Ectodermal cell (in vitro differentiated cells): ENCODE measurements at regions not wholly inside any gene's neighbourhood (a gene's known extent, or its start where the extent isn't known, plus 50 kb on each side); places are given as distances from the start of the nearest gene placed in this dataset.

Source experiments
- H3K27ac ChIP-seq: 2 replicates; pipeline ENCODE4 v1.7.0; 2013; ENCODE audit warnings: mild to moderate bottlenecking, low read depth, low read length; ENCODE audit not compliant: insufficient read depth, poor library complexity, severe bottlenecking
- H3K27me3 ChIP-seq: 2 replicates; pipeline ENCODE4 v1.7.0; 2013; ENCODE audit warnings: mild to moderate bottlenecking, low read length; ENCODE audit not compliant: insufficient read depth, control insufficient read depth, poor library complexity, severe bottlenecking
- H3K36me3 ChIP-seq: one replicate; pipeline ENCODE4 v1.7.0; 2013; ENCODE audit warnings: low read length; ENCODE audit not compliant: control insufficient read depth, insufficient read depth
- H3K4me1 ChIP-seq: one replicate; pipeline ENCODE4 v1.7.0; 2013; ENCODE audit warnings: low read length; ENCODE audit not compliant: control insufficient read depth, insufficient read depth
- H3K4me3 ChIP-seq: 2 replicates; pipeline ENCODE4 v1.7.0; 2013; ENCODE audit warnings: low read depth, low read length, control low read depth; ENCODE audit not compliant: insufficient read depth
- H3K9me3 ChIP-seq: 2 replicates; pipeline ENCODE4 v1.7.0; 2013; ENCODE audit warnings: mild to moderate bottlenecking, low read length, moderate library complexity; ENCODE audit not compliant: control insufficient read depth
- WGBS, 2 experiments: methylation state at CpG; one replicate each; pipeline ENCODE4 v1.1.7; 2013; ENCODE audit warnings: missing lambda C conversion rate in 2 of 2; 5-methylcytosine and 5-hydroxymethylcytosine counted together

- Histone ChIP-seq H3K4me3 (no peak overlapping the region), H3K27ac (no peak overlapping the region), H3K9me3 (no peaks in the 10 kb centered on the region), H3K4me1 (no peaks in the 10 kb centered on the region), H3K27me3 (no peaks in the 10 kb centered on the region), H3K36me3 (no peaks in the 10 kb centered on the region)
Observed at GRCh38 chr10:121065330-121065729, 214.2 kb downstream of the WDR11 start.

GRCh38 chr10:121069061-121069850 lies 218.1 kb downstream of the WDR11 start:
- Histone ChIP-seq H3K9me3 (no peaks in the 10 kb centered on the region), H3K36me3 (no peaks in the 10 kb centered on the region), H3K4me1 (peaks cover 9% of the 10 kb centered on the region), H3K4me3 (no peak overlapping the region), H3K27ac (no peak overlapping the region), H3K27me3 (no peaks in the 10 kb centered on the region)
- WGBS, 2 experiments = 94% methylated on average over 9 of the region's 9 CpGs

GRCh38 chr10:121070275-121071070 lies 219.3 kb downstream of the WDR11 start:
- Histone ChIP-seq H3K36me3 (no peaks in the 10 kb centered on the region), H3K9me3 (no peaks in the 10 kb centered on the region), H3K27ac (no peak overlapping the region), H3K27me3 (no peaks in the 10 kb centered on the region), H3K4me3 (no peak overlapping the region), H3K4me1 (peaks cover 9% of the 10 kb centered on the region)
- 89 to 97% methylated on average over 6 of the region's 6 CpGs for WGBS, 2 experiments

- peaks cover 9% of the 10 kb centered on the region for H3K4me1 ChIP-seq
- H3K9me3 ChIP-seq = no peaks in the 10 kb centered on the region
- no peaks in the 10 kb centered on the region for H3K27me3 ChIP-seq
- no peaks in the 10 kb centered on the region for H3K36me3 ChIP-seq
- WGBS, 2 experiments = 92 to 95% methylated on average over 2 of the region's 2 CpGs
- H3K4me3 ChIP-seq = no peak overlapping the region
- H3K27ac ChIP-seq = no peak overlapping the region
Observed at GRCh38 chr10:121071901-121072300, 220.7 kb downstream of the WDR11 start.

GRCh38 chr10:121073728-121074127 lies 222.6 kb downstream of the WDR11 start:
- H3K4me3 ChIP-seq = no peak overlapping the region
- H3K4me1 ChIP-seq = peaks cover 18% of the 10 kb centered on the region
- no peaks in the 10 kb centered on the region for H3K27me3 ChIP-seq
- no peak overlapping the region for H3K27ac ChIP-seq
- H3K36me3 ChIP-seq = no peaks in the 10 kb centered on the region
- WGBS, 2 experiments = 93 to 95% methylated on average over 5 of the region's 5 CpGs
- no peaks in the 10 kb centered on the region for H3K9me3 ChIP-seq

GRCh38 chr10:121076776-121077715 lies 225.9 kb downstream of the WDR11 start:
- Histone ChIP-seq H3K27ac (no peak overlapping the region), H3K4me1 (peaks cover 17% of the 10 kb centered on the region), H3K36me3 (no peaks in the 10 kb centered on the region), H3K27me3 (no peaks in the 10 kb centered on the region), H3K9me3 (no peaks in the 10 kb centered on the region), H3K4me3 (no peak overlapping the region)
- WGBS, 2 experiments = 83 to 85% methylated on average over 12 of the region's 12 CpGs

- H3K27ac ChIP-seq = no peak overlapping the region
- no peaks in the 10 kb centered on the region for H3K27me3 ChIP-seq
- H3K9me3 ChIP-seq = no peaks in the 10 kb centered on the region
- no peak overlapping the region for H3K4me3 ChIP-seq
- WGBS, 2 experiments = 84 to 86% methylated on average over 8 of the region's 8 CpGs
- H3K36me3 ChIP-seq = no peaks in the 10 kb centered on the region
- peaks cover 14% of the 10 kb centered on the region for H3K4me1 ChIP-seq
Observed at GRCh38 chr10:121078036-121078435, 226.9 kb downstream of the WDR11 start.

- Histone ChIP-seq H3K9me3 (no peaks in the 10 kb centered on the region), H3K4me1 (peaks cover 16% of the 10 kb centered on the region), H3K27me3 (no peaks in the 10 kb centered on the region), H3K4me3 (no peak overlapping the region), H3K36me3 (no peaks in the 10 kb centered on the region), H3K27ac (no peak overlapping the region)
- WGBS, 2 experiments = 91% methylated on average over 8 of the region's 8 CpGs
Observed at GRCh38 chr10:121078672-121079102, 227.5 kb downstream of the WDR11 start.

GRCh38 chr10:121079226-121079625 lies 228.1 kb downstream of the WDR11 start:
- H3K27ac ChIP-seq = no peak overlapping the region
- no peaks in the 10 kb centered on the region for H3K27me3 ChIP-seq
- H3K4me1 ChIP-seq = peaks cover 21% of the 10 kb centered on the region
- no peak overlapping the region for H3K4me3 ChIP-seq
- WGBS, 2 experiments = 98 to 99% methylated on average over 6 of the region's 6 CpGs
- H3K36me3 ChIP-seq = no peaks in the 10 kb centered on the region
- no peaks in the 10 kb centered on the region for H3K9me3 ChIP-seq
